ENCODE measurements at regions not wholly inside any gene's neighbourhood (a gene's known extent, or its start where the extent isn't known, plus 50 kb on each side); places are given as distances from the start of the nearest gene placed in this dataset.

DNA sequence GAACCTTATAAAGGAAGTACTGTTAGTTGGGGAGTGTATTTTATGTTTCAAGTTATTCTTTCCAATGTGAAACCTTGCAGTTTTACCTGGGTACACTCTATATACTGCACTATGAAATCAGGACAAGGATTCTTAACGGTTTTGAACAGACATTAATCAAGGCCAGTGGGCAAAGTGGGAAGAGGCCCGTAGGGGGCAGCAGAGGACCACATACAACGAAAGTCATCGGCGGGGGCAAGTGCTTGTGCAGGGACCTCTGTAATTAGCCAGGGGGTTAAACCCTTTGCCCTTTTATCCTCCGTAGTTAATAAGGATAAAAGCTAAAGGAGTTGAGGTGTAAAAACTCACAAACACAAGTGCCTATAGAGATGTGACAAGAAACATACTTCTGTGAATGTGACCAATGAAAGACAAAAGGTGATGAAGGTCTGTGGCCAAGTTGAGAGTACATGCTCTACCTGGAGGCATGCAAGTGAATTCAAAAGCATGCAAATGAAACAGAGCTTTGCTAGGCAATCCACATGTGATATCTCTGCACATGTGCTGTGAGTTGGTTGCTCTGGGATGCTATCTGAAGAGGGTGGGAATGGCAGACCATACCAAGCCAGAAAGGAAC is 392.7 kb upstream of the MAN1A1 start:
- intact Hi-C loops (cut with micrococcal nuclease) = no loop called here

DNA sequence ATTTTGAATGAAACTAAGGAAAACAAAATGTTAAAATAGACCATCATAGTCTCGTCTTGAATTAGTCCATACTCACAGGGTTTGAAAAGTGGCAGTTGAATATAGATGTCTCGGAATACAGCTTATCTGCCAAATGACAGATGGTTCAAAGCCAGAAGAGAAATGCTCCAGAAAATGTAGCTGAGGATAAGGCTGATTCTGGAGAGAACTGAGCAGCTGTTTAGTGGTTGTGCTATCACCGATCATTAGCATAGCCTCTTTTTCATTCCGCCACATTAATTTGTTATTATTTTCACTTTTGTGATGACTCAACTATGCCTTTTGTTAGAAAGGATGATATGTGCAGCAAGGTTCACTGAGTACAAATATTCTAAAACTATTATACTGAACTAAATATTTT is 390.2 kb upstream of the MAN1A1 start:
- WGBS (ENCODE audit: insufficient coverage) = no CpG with 5 or more reads among the region's 4 CpGs
- Histone ChIP-seq H3K36me3 (replicated peaks in 1 of 2; ENCODE audit: control insufficient read depth in 1 of 2, insufficient read depth in 2 of 2, low read length in 2 of 2) (no peaks in the 10 kb centered on the region), H2AFZ (ENCODE audit: insufficient read depth, low read depth, low read length, poor library complexity, severe bottlenecking) (no peak overlapping the region), H3K4me3 (replicated peaks in 1 of 3; ENCODE audit: low read depth in 2 of 3, low read length in 3 of 3) (no peak overlapping the region), H3K27ac (ENCODE audit: low read depth in 1 of 2, low read length in 2 of 2) (no peak overlapping the region), H3K27me3 (ENCODE audit: control insufficient read depth in 2 of 2, insufficient read depth in 2 of 2, low read length in 2 of 2) (no peaks in the 10 kb centered on the region), H3K9me3 (replicated peaks in 1 of 2; ENCODE audit: control insufficient read depth in 1 of 2, insufficient read depth in 1 of 2, low read length in 2 of 2) (no peaks in the 10 kb centered on the region), H3K4me1 (ENCODE audit: control insufficient read depth in 1 of 2, insufficient read depth in 2 of 2, low read length in 2 of 2) (no peaks in the 10 kb centered on the region), H3K79me2 (ENCODE audit: insufficient read depth, low read length) (no peaks in the 10 kb centered on the region), H3K9ac (ENCODE audit: insufficient read depth, low read length, poor library complexity, severe bottlenecking) (no peak overlapping the region), H4K20me1 (ENCODE audit: insufficient read depth, low read length) (no peaks in the 10 kb centered on the region), H3K4me2 (replicated peaks; ENCODE audit: extremely low read depth, low read length, poor library complexity, severe bottlenecking) (no peak overlapping the region)
- Mint-ChIP-seq H3K4me1 (peaks cover 6% of the 10 kb centered on the region), H3K9me3 (no peaks in the 10 kb centered on the region), H3K27me3 (ENCODE audit: low read depth in 3 of 3) (no peaks in the 10 kb centered on the region), H3K36me3 (no peaks in the 10 kb centered on the region), H3K4me3 (no peak overlapping the region), H3K27ac (no peak overlapping the region)
- DNase-seq = no peak
- TF ChIP-seq CTCF (IDR thresholded peaks at IDR 0.05) = no peak
- intact Hi-C loops (cut with micrococcal nuclease) = no loop called here

More for the DNA sequence above, 392.7 kb upstream of the MAN1A1 start:
- 0% methylated on average over 1 of the region's 6 CpGs for WGBS (ENCODE audit: insufficient coverage)
- Mint-ChIP-seq H3K27me3 (ENCODE audit: low read depth in 3 of 3) (no peaks in the 10 kb centered on the region), H3K9me3 (peaks cover 0 to 4% (median 0%) of the 10 kb centered on the region in 7 donors), H3K4me3 (no peak overlapping the region), H3K4me1 (peaks cover 6% of the 10 kb centered on the region), H3K36me3 (no peaks in the 10 kb centered on the region), H3K27ac (peak overlapping the region in 1 of 7 donors; percentile 30)
- no peak overlapping the region for H3K4me3 ChIP-seq (replicated peaks in 1 of 3; ENCODE audit: low read depth in 2 of 3, low read length in 3 of 3)
- H3K79me2 ChIP-seq (ENCODE audit: insufficient read depth, low read length) = no peaks in the 10 kb centered on the region
- H3K27ac ChIP-seq (ENCODE audit: low read depth in 1 of 2, low read length in 2 of 2) = no peak overlapping the region
- no peaks in the 10 kb centered on the region for H3K36me3 ChIP-seq (replicated peaks in 1 of 2; ENCODE audit: control insufficient read depth in 1 of 2, insufficient read depth in 2 of 2, low read length in 2 of 2)
- TF ChIP-seq CTCF (IDR thresholded peaks at IDR 0.05) = peak; percentile 91
- H4K20me1 ChIP-seq (ENCODE audit: insufficient read depth, low read length) = no peaks in the 10 kb centered on the region
- H3K4me1 ChIP-seq (ENCODE audit: control insufficient read depth in 1 of 2, insufficient read depth in 2 of 2, low read length in 2 of 2) = no peaks in the 10 kb centered on the region
- no peaks in the 10 kb centered on the region for H3K27me3 ChIP-seq (ENCODE audit: control insufficient read depth in 2 of 2, insufficient read depth in 2 of 2, low read length in 2 of 2)
- peak overlapping the region; percentile 5 for H3K4me2 ChIP-seq (replicated peaks; ENCODE audit: extremely low read depth, low read length, poor library complexity, severe bottlenecking)
- peak overlapping the region; percentile 33 for H2AFZ ChIP-seq (ENCODE audit: insufficient read depth, low read depth, low read length, poor library complexity, severe bottlenecking)
- no peaks in the 10 kb centered on the region for H3K9me3 ChIP-seq (replicated peaks in 1 of 2; ENCODE audit: control insufficient read depth in 1 of 2, insufficient read depth in 1 of 2, low read length in 2 of 2)
- no peak overlapping the region for H3K9ac ChIP-seq (ENCODE audit: insufficient read depth, low read length, poor library complexity, severe bottlenecking)
- peak; percentile 16 to 34 (median 33) for DNase-seq
